Mesodermal cell (in vitro differentiated cells): ENCODE measurements at regions not wholly inside any gene's neighbourhood (a gene's known extent, or its start where the extent isn't known, plus 50 kb on each side); places are given as distances from the start of the nearest gene placed in this dataset.

Source experiments
- H3K27ac ChIP-seq: 2 replicates; pipeline ENCODE4 v1.7.0; 2013; ENCODE audit warnings: mild to moderate bottlenecking, low read depth, low read length, moderate library complexity; ENCODE audit not compliant: severe bottlenecking
- H3K36me3 ChIP-seq: 2 replicates; pipeline ENCODE4 v1.7.1; 2013; ENCODE audit warnings: mild to moderate bottlenecking, low read length, moderate library complexity; ENCODE audit not compliant: control insufficient read depth, insufficient read depth
- H3K4me1 ChIP-seq: one replicate; pipeline ENCODE4 v1.7.1; 2013; ENCODE audit warnings: mild to moderate bottlenecking, low read length; ENCODE audit not compliant: insufficient read depth, control insufficient read depth, poor library complexity, severe bottlenecking
- H3K4me3 ChIP-seq: 2 replicates; pipeline ENCODE4 v1.7.0; 2013; ENCODE audit warnings: low read length, control low read depth, mild to moderate bottlenecking; ENCODE audit not compliant: insufficient read depth, poor library complexity, severe bottlenecking; ENCODE audit errors: extremely low read depth
- H3K9me3 ChIP-seq: 2 replicates; pipeline ENCODE4 v1.7.1; 2013; ENCODE audit warnings: mild to moderate bottlenecking, low read length, moderate library complexity; ENCODE audit not compliant: control insufficient read depth
- WGBS, 2 experiments: methylation state at CpG; one replicate each; pipeline ENCODE4 v1.1.5; 2013; ENCODE audit warnings: missing lambda C conversion rate in 2 of 2; ENCODE audit not compliant: insufficient coverage in 2 of 2; 5-methylcytosine and 5-hydroxymethylcytosine counted together

GRCh38 chr10:2641028-2641427, 426.3 kb upstream of the PFKP start:
- Histone ChIP-seq H3K27ac (no peak overlapping the region), H3K4me1 (no peaks in the 10 kb centered on the region), H3K9me3 (no peaks in the 10 kb centered on the region), H3K4me3 (no peak overlapping the region), H3K36me3 (no peaks in the 10 kb centered on the region)
- 100% methylated on average over 1 of the region's 4 CpGs for WGBS, 2 experiments

DNA sequence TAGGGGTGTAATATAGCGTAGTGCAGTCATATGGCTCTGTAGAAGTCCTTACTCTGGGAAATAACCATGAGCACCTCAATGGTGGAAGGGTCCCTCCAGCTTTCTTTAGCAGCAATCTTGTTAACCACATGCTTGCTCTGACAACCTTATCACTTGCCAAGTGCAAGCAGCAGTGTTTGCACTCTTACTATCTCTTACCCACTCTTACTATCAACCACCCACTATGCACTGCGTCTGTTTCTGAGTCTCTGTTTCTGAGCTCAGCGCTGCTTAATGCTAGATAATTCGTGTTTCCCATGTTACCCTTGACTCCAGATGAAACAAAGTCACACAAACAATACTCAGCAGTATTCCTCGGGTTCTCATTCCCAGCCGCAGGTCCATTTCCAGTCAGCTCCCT, 433.7 kb upstream of the PFKP start:
- Histone ChIP-seq H3K4me1 (no peaks in the 10 kb centered on the region), H3K4me3 (no peak overlapping the region), H3K36me3 (no peaks in the 10 kb centered on the region), H3K27ac (no peak overlapping the region), H3K9me3 (no peaks in the 10 kb centered on the region)
- 75 to 84% methylated on average over 5 of the region's 6 CpGs for WGBS, 2 experiments

GRCh38 chr10:2631557-2632205, 435.7 kb upstream of the PFKP start:
- H3K27ac ChIP-seq: no peak overlapping the region
- H3K4me3 ChIP-seq: no peak overlapping the region
- peaks cover 6% of the 10 kb centered on the region for H3K4me1 ChIP-seq
- no peaks in the 10 kb centered on the region for H3K9me3 ChIP-seq
- no peaks in the 10 kb centered on the region for H3K36me3 ChIP-seq
- whole genome bisulfite sequencing, 2 experiments: 85 to 95% methylated on average over 8 of the region's 11 CpGs

- H3K36me3 ChIP-seq: no peaks in the 10 kb centered on the region
- no peak overlapping the region for H3K4me3 ChIP-seq
- 85 to 97% methylated on average over 5 of the region's 6 CpGs for WGBS, 2 experiments
- no peak overlapping the region for H3K27ac ChIP-seq
- peaks cover 6% of the 10 kb centered on the region for H3K4me1 ChIP-seq
- H3K9me3 ChIP-seq: no peaks in the 10 kb centered on the region
These were observed 438.6 kb upstream of the PFKP start for GRCh38 chr10:2628705-2629104.

GRCh38 chr10:2627969-2628368, 439.4 kb upstream of the PFKP start:
- H3K4me1 ChIP-seq: peaks cover 6% of the 10 kb centered on the region
- H3K27ac ChIP-seq: no peak overlapping the region
- H3K36me3 ChIP-seq: no peaks in the 10 kb centered on the region
- no CpG with 5 or more reads among the region's 1 CpG for WGBS, 2 experiments
- H3K4me3 ChIP-seq: no peak overlapping the region
- no peaks in the 10 kb centered on the region for H3K9me3 ChIP-seq

DNA sequence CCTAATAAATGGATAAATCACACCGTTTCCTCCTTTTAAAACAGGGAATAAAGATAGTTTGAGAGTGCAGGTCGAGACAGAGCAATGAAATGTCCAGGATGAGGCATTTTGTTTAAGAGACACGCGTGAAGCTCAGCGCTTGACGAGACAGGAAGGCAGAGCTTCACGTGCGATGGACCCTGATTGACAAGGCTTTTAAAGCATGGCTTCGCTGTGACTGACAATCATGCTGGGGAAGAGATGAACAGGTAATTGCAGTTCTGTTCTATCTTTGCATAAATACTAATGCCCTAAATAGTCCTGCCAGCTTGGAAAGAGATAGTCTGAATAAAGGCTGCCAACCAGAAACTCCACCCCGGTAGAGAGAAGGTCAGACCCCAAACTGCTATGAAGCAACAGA, 442.3 kb upstream of the PFKP start:
- Histone ChIP-seq H3K4me3 (no peak overlapping the region), H3K36me3 (no peaks in the 10 kb centered on the region), H3K9me3 (no peaks in the 10 kb centered on the region), H3K4me1 (peaks cover 21% of the 10 kb centered on the region), H3K27ac (no peak overlapping the region)
- 92 to 96% methylated on average over 9 to 10 of the region's 10 CpGs for WGBS, 2 experiments

GRCh38 chr10:2623675-2624274, 443.6 kb upstream of the PFKP start:
- H3K27ac ChIP-seq: no peak overlapping the region
- no peaks in the 10 kb centered on the region for H3K36me3 ChIP-seq
- peaks cover 21% of the 10 kb centered on the region for H3K4me1 ChIP-seq
- H3K4me3 ChIP-seq: no peak overlapping the region
- 92 to 95% methylated on average over 6 to 12 of the region's 12 CpGs for WGBS, 2 experiments
- H3K9me3 ChIP-seq: no peaks in the 10 kb centered on the region

- 71 to 86% methylated on average over 2 of the region's 5 CpGs for WGBS, 2 experiments
- peaks cover 15% of the 10 kb centered on the region for H3K4me1 ChIP-seq
- H3K4me3 ChIP-seq: no peak overlapping the region
- H3K27ac ChIP-seq: no peak overlapping the region
- no peaks in the 10 kb centered on the region for H3K36me3 ChIP-seq
- H3K9me3 ChIP-seq: no peaks in the 10 kb centered on the region
These were observed 446.4 kb upstream of the PFKP start for GRCh38 chr10:2620827-2621521.

- H3K4me1 ChIP-seq: peaks cover 15% of the 10 kb centered on the region
- H3K4me3 ChIP-seq: no peak overlapping the region
- no peaks in the 10 kb centered on the region for H3K9me3 ChIP-seq
- H3K36me3 ChIP-seq: no peaks in the 10 kb centered on the region
- WGBS, 2 experiments: 83% methylated on average over 2 to 3 of the region's 4 CpGs
- no peak overlapping the region for H3K27ac ChIP-seq
These were observed 447.4 kb upstream of the PFKP start for GRCh38 chr10:2619916-2620315.

DNA sequence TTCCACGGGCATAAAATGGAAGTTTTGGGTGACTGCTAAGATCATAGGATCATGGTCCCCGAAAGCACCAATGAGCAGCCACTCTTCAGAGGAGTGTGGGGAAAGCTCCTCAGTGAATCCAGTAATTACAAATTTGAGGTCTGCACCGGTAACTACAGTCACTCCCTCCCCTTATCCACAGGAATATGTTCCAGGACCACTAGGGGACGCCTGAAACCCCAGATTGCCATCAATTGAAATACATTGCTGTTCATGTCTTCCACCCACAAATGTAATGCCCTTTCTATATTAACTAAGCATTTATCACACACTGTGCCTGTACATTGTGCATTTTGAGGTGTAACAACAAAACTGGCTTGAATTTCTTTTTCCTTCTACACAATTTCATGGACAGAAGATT, 447.9 kb upstream of the PFKP start:
- H3K4me3 ChIP-seq: no peak overlapping the region
- H3K4me1 ChIP-seq: peaks cover 15% of the 10 kb centered on the region
- 43 to 58% methylated on average over 4 of the region's 4 CpGs for WGBS, 2 experiments
- H3K9me3 ChIP-seq: no peaks in the 10 kb centered on the region
- no peak overlapping the region for H3K27ac ChIP-seq
- H3K36me3 ChIP-seq: no peaks in the 10 kb centered on the region

DNA sequence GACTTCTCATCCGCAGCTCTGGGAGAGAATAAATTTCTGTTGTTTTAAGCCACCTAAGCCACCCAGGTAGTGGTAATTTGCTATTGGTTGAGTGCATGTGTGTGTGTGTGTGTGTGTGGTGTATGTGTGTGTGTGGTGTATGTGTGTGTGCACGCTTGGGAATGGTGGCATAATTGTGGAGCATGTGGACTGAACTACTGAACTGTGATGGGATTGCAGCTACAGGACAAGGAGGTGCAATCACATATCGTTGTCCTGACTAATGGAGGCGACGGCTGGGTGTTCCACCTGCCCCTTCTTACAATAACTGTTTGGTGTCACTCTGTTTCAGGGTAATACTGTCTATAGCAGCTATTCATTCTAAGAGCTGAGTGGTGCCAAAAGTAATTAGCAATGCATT, 448.7 kb upstream of the PFKP start:
- H3K27ac ChIP-seq: no peak overlapping the region
- H3K36me3 ChIP-seq: no peaks in the 10 kb centered on the region
- no peaks in the 10 kb centered on the region for H3K9me3 ChIP-seq
- H3K4me1 ChIP-seq: peaks cover 15% of the 10 kb centered on the region
- WGBS, 2 experiments: 85 to 89% methylated on average over 3 to 4 of the region's 5 CpGs
- H3K4me3 ChIP-seq: no peak overlapping the region
